CD4-positive, alpha-beta T cell (primary cell): ENCODE measurements at regions not wholly inside any gene's neighbourhood (a gene's known extent, or its start where the extent isn't known, plus 50 kb on each side); places are given as distances from the start of the nearest gene placed in this dataset.

ENCODE experiments used
- ATAC-seq: fragments of 200-7000 bp; cut with Tn5 transposase; one replicate; pipeline ENCODE4 v1.10.0; 2022; ENCODE audit warnings: mild to moderate bottlenecking; ENCODE audit not compliant: poor library complexity
- CTCF ChIA-PET: fragments of 350-600 bp; sonication (Branson Sonifier 250); formaldehyde crosslinking; loops from one replicate; lab custom pipeline; 2021; ENCODE audit warnings: antibody characterized with exemption, inconsistent platforms; lab: Charles Lee
- POLR2A ChIA-PET: fragments of 350-600 bp; sonication (Branson Sonifier 250); formaldehyde crosslinking; loops from one replicate; lab custom pipeline; 2021; ENCODE audit warnings: antibody characterized with exemption, inconsistent platforms; lab: Charles Lee
- DNase-seq, 14 experiments: peaks; one replicate each; pipeline ENCODE4 v3.0.0-alpha.2; 2013 to 2020; ENCODE audit warnings: mixed read lengths in 2 of 14
- H3K27ac ChIP-seq, 2 donors: one replicate each; pipeline versions ENCODE4 v1.5.1 to v1.7.0; 2013; ENCODE audit warnings: low read length in 2 of 2, low read depth in 1 of 2, mild to moderate bottlenecking in 1 of 2
- H3K27me3 ChIP-seq, 2 experiments: 1 replicate in 1 of 2; 2 replicates in 1 of 2; pipeline versions ENCODE4 v1.6.1 to v1.7.0; 2013; ENCODE audit warnings: low read length in 2 of 2, control low read depth in 1 of 2, mild to moderate bottlenecking in 1 of 2, moderate library complexity in 1 of 2; ENCODE audit not compliant: insufficient read depth in 2 of 2, control insufficient read depth in 1 of 2
- H3K36me3 ChIP-seq: one replicate; pipeline ENCODE4 v1.6.1; 2013; ENCODE audit warnings: low read length, control low read depth; ENCODE audit not compliant: insufficient read depth
- H3K4me1 ChIP-seq: one replicate; pipeline ENCODE4 v1.6.1; 2013; ENCODE audit warnings: low read length, control low read depth; ENCODE audit not compliant: insufficient read depth
- H3K4me3 ChIP-seq: one replicate; pipeline ENCODE4 v1.5.1; 2013; ENCODE audit warnings: mild to moderate bottlenecking, low read length, moderate library complexity
- H3K9me3 ChIP-seq, 2 experiments: 1 replicate in 1 of 2; 2 replicates in 1 of 2; pipeline versions ENCODE4 v1.6.1 to v1.7.0; 2013; ENCODE audit warnings: low read length in 2 of 2, mild to moderate bottlenecking in 2 of 2, control low read depth in 1 of 2, moderate library complexity in 1 of 2; ENCODE audit not compliant: control insufficient read depth in 1 of 2, insufficient read depth in 1 of 2
- H3K27ac Mint-ChIP-seq: one replicate; pipeline ENCODE4 v1.8.0; 2020; ENCODE audit warnings: mixed read lengths
- H3K27me3 Mint-ChIP-seq: one replicate; pipeline ENCODE4 v1.8.0; 2021; ENCODE audit warnings: mixed read lengths
- H3K36me3 Mint-ChIP-seq: one replicate; pipeline ENCODE4 v1.8.0; 2021; ENCODE audit warnings: low read depth, mixed read lengths
- H3K4me1 Mint-ChIP-seq: one replicate; pipeline ENCODE4 v1.8.0; 2021; ENCODE audit warnings: low read depth, mixed read lengths
- H3K4me3 Mint-ChIP-seq: one replicate; pipeline ENCODE4 v1.8.0; 2020; ENCODE audit warnings: mild to moderate bottlenecking, mixed read lengths
- H3K9me3 Mint-ChIP-seq: one replicate; pipeline ENCODE4 v1.8.0; 2020; ENCODE audit warnings: mixed read lengths
- CTCF ChIP-seq: fragments of 200-600 bp; IDR thresholded peaks from one replicate; pipeline ENCODE4 v1.8.0; 2022; ENCODE audit warnings: antibody characterized with exemption, mild to moderate bottlenecking
- intact Hi-C, 2 experiments: fragments of 100-400 bp; cut with DNase I in 1 of 2; cut with micrococcal nuclease in 1 of 2; formaldehyde crosslinking; loops; one replicate each; pipeline versions ENCODE4 v1.15.1 to v1.9.0; 2023 to 2025; cut with DNase I, micrococcal nuclease

GRCh38 chr1:29679828-29680558, 443.7 kb downstream of the PTPRU start:
- no peaks in the 10 kb centered on the region for H3K9me3 Mint-ChIP-seq
- no peak overlapping the region for H3K27ac ChIP-seq
- ATAC-seq (no peak), DNase-seq (peak in 1 of 14 experiments; percentile 2)
- H3K27me3 ChIP-seq: no peaks in the 10 kb centered on the region
- no peak overlapping the region for H3K27ac Mint-ChIP-seq
- no peak for TF ChIP-seq CTCF
- ChIA-PET POLR2A (no interaction called here), CTCF (no interaction called here)
- no peaks in the 10 kb centered on the region for H3K36me3 ChIP-seq
- H3K4me3 ChIP-seq: no peak overlapping the region
- H3K4me1 ChIP-seq: no peaks in the 10 kb centered on the region
- H3K36me3 Mint-ChIP-seq: no peaks in the 10 kb centered on the region
- peaks cover 0 to 5% of the 10 kb centered on the region in 2 experiments for H3K9me3 ChIP-seq
- H3K4me1 Mint-ChIP-seq: no peaks in the 10 kb centered on the region
- intact Hi-C loops: no loop called here
- no peak overlapping the region for H3K4me3 Mint-ChIP-seq
- H3K27me3 Mint-ChIP-seq: peaks cover 4% of the 10 kb centered on the region

GRCh38 chr1:29679316-29679715, 443.0 kb downstream of the PTPRU start:
- H3K36me3 Mint-ChIP-seq: no peaks in the 10 kb centered on the region
- POLR2A ChIA-PET: no interaction called here
- no peak overlapping the region for H3K27ac Mint-ChIP-seq
- no peaks in the 10 kb centered on the region for H3K27me3 ChIP-seq
- peaks cover 0 to 4% of the 10 kb centered on the region in 2 experiments for H3K9me3 ChIP-seq
- DNase-seq: peak in 1 of 14 experiments; percentile 0
- intact Hi-C loops: no loop called here
- H3K36me3 ChIP-seq: no peaks in the 10 kb centered on the region
- H3K4me1 Mint-ChIP-seq: no peaks in the 10 kb centered on the region
- H3K27me3 Mint-ChIP-seq: peaks cover 4% of the 10 kb centered on the region
- no peaks in the 10 kb centered on the region for H3K4me1 ChIP-seq
- no peak for ATAC-seq
- no peak overlapping the region for H3K4me3 ChIP-seq
- H3K4me3 Mint-ChIP-seq: no peak overlapping the region
- no peak for TF ChIP-seq CTCF
- no peaks in the 10 kb centered on the region for H3K9me3 Mint-ChIP-seq
- H3K27ac ChIP-seq: no peak overlapping the region
- CTCF ChIA-PET: no interaction called here

DNA sequence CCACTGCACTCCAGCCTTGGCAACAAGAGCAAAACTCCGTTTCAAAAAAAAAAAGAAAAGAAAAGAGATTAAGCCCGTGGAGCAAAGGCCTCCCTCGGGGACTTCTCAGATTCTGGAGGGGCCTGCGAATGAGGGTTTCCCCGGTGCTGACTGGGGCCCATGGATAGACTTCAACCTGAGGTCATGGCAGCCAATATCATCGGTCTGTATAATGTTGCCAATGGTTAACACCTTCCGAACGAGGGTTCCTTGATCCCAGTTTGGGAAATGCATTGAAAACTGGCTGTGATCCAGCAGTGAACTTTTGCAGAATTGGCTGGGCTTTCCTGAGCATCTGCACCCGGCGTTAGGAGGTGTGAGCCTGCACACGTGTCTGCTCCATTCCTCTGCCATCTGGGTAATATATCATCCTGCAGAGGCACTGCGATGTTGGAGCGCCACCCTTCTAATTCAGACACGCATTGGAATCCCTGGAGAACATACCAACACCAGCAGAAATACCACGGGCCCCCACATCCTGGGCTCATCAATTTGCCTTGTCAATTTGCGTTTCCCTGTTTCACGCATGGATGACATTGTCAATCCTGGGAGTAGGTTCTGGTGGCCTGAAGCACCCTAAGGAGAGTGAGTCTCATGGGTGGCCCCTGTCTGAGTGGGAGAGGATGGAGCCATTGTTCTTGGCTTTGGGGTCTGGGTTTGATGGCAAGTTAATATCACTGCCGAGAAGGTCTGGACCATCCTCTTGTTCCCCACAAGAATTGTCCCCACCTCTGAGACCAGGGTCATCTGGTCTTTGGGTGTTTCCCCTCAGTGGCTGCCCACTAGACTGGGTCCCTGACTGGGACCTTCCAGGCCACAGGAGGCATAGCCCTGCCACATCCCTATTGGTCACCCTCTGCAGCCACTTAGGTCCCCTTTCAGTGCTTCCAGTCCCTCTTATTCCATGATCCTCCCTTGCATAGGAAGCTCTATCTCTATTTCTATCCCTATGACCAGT, 441.0 kb downstream of the PTPRU start:
- DNase-seq: peak in 1 of 14 experiments; percentile 0
- H3K4me1 Mint-ChIP-seq: no peaks in the 10 kb centered on the region
- no peaks in the 10 kb centered on the region for H3K36me3 ChIP-seq
- H3K4me3 Mint-ChIP-seq: no peak overlapping the region
- ChIA-PET CTCF (no interaction called here), POLR2A (no interaction called here)
- H3K9me3 Mint-ChIP-seq: no peaks in the 10 kb centered on the region
- no peaks in the 10 kb centered on the region for H3K36me3 Mint-ChIP-seq
- H3K27me3 ChIP-seq: no peaks in the 10 kb centered on the region
- H3K4me1 ChIP-seq: no peaks in the 10 kb centered on the region
- no peak for TF ChIP-seq CTCF
- no peak overlapping the region for H3K27ac Mint-ChIP-seq
- no peaks in the 10 kb centered on the region for H3K27me3 Mint-ChIP-seq
- H3K27ac ChIP-seq: no peak overlapping the region
- intact Hi-C loops: no loop called here
- H3K9me3 ChIP-seq: no peaks in the 10 kb centered on the region
- H3K4me3 ChIP-seq: no peak overlapping the region
- ATAC-seq: no peak
